IMR-90 (cell line): ENCODE measurements at regions not wholly inside any gene's neighbourhood (a gene's known extent, or its start where the extent isn't known, plus 50 kb on each side); places are given as distances from the start of the nearest gene placed in this dataset.
A peak's percentile ranks its signal among the peaks of the same experiment; 100 is the strongest.

ENCODE experiments used
- ATAC-seq: fragments of 200-7000 bp; cut with Tn5 transposase; 2 replicates; pipeline ENCODE4 v1.9.1; 2020; ENCODE audit warnings: low read depth, mild to moderate bottlenecking, moderate library complexity
- BruUV-seq: library from RNA; stranded (reverse); fragments of 400-500 nt; replicated peaks from 2 replicates; lab custom pipeline; 2021; lab: Mats Ljungman, UMichigan
- CTCF ChIA-PET: fragments of 300-600 bp; formaldehyde crosslinking; extraction: SDS; loops from one replicate; lab custom pipeline; 2021; ENCODE audit warnings: antibody characterized with exemption; lab: Yijun Ruan, JAX
- POLR2A ChIA-PET: fragments of 300-600 bp; sonication (Branson Sonifier 250); formaldehyde crosslinking; loops from one replicate; lab custom pipeline; 2022; ENCODE audit warnings: antibody characterized with exemption; ENCODE audit not compliant: unreplicated experiment; lab: Charles Lee
- DNase-seq: peaks from one replicate; pipeline ENCODE4 v3.0.0; 2013
- H2AFZ ChIP-seq: replicated peaks from 2 replicates; pipeline ENCODE3; 2013; ENCODE audit warnings: low read length, mild to moderate bottlenecking; ENCODE audit not compliant: poor library complexity
- H2AK5ac ChIP-seq: 2 replicates; pipeline ENCODE4 v1.6.1; 2013; ENCODE audit warnings: low read depth, low read length, inconsistent platforms
- H2AK9ac ChIP-seq: replicated peaks from 2 replicates; pipeline ENCODE3; 2013; ENCODE audit warnings: mild to moderate bottlenecking, low read depth, low read length, moderate library complexity; ENCODE audit not compliant: poor library complexity
- H2BK120ac ChIP-seq: 2 replicates; pipeline ENCODE4 v1.6.1; 2013; ENCODE audit warnings: low read depth, low read length, inconsistent platforms
- H2BK15ac ChIP-seq: 3 replicates; pipeline ENCODE4 v1.6.1; 2013; ENCODE audit warnings: low read depth, low read length, inconsistent platforms
- H2BK20ac ChIP-seq: 2 replicates; pipeline ENCODE4 v1.6.1; 2013; ENCODE audit warnings: low read depth, mild to moderate bottlenecking, inconsistent platforms, low read length, moderate library complexity
- H2BK5ac ChIP-seq: 2 replicates; pipeline ENCODE4 v1.6.1; 2013; ENCODE audit warnings: mild to moderate bottlenecking, low read depth, low read length, inconsistent platforms; ENCODE audit not compliant: poor library complexity, severe bottlenecking
- H3K14ac ChIP-seq: replicated peaks from 2 replicates; pipeline ENCODE4 v1.6.1; 2013; ENCODE audit warnings: low read depth, low read length, inconsistent platforms
- H3K18ac ChIP-seq: 2 replicates; pipeline ENCODE4 v1.6.1; 2013; ENCODE audit warnings: low read depth, low read length, control low read depth
- H3K23ac ChIP-seq: 2 replicates; pipeline ENCODE4 v1.6.1; 2013; ENCODE audit warnings: low read depth, low read length, inconsistent platforms
- H3K27ac ChIP-seq: 2 replicates; pipeline ENCODE4 v1.5.1; 2013; ENCODE audit warnings: mild to moderate bottlenecking, control low read depth, low read length; ENCODE audit not compliant: insufficient read depth
- H3K27me3 ChIP-seq: 2 replicates; pipeline ENCODE4 v1.6.1; 2013; ENCODE audit warnings: low read length; ENCODE audit not compliant: control insufficient read depth, insufficient read depth
- H3K36me3 ChIP-seq: 2 replicates; pipeline ENCODE4 v1.6.1; 2013; ENCODE audit warnings: low read length, mixed read lengths; ENCODE audit not compliant: control insufficient read depth, insufficient read depth
- H3K4ac ChIP-seq: 2 replicates; pipeline ENCODE4 v1.6.1; 2013; ENCODE audit warnings: low read depth, low read length, inconsistent platforms
- H3K4me1 ChIP-seq: 2 replicates; pipeline ENCODE4 v1.6.1; 2013; ENCODE audit warnings: low read length, mixed read lengths; ENCODE audit not compliant: control insufficient read depth, insufficient read depth
- H3K4me2 ChIP-seq: 2 replicates; pipeline ENCODE4 v1.6.1; 2013; ENCODE audit warnings: low read depth, mild to moderate bottlenecking, control low read depth, low read length, moderate library complexity
- H3K4me3 ChIP-seq: 2 replicates; pipeline ENCODE4 v1.5.1; 2013; ENCODE audit warnings: low read depth, mild to moderate bottlenecking, control low read depth, low read length, moderate library complexity; ENCODE audit not compliant: insufficient read depth
- H3K56ac ChIP-seq: 2 replicates; pipeline ENCODE4 v1.6.1; 2013; ENCODE audit warnings: low read length, inconsistent platforms; ENCODE audit not compliant: insufficient read depth; ENCODE audit errors: extremely low read depth
- H3K79me1 ChIP-seq, 2 experiments: 2 replicates each; pipeline ENCODE4 v1.6.1; 2013; ENCODE audit warnings: low read length in 2 of 2, inconsistent platforms in 1 of 2, low read depth in 1 of 2
- H3K9ac ChIP-seq: 2 replicates; pipeline ENCODE4 v1.6.1; 2013; ENCODE audit warnings: low read depth, low read length, control low read depth
- H3K9me1 ChIP-seq: 2 replicates; pipeline ENCODE4 v1.6.1; 2013; ENCODE audit warnings: low read length, inconsistent platforms; ENCODE audit not compliant: insufficient read depth
- H3K9me3 ChIP-seq: 2 replicates; pipeline ENCODE4 v1.6.1; 2013; ENCODE audit warnings: low read length; ENCODE audit not compliant: control insufficient read depth, insufficient read depth
- H4K20me1 ChIP-seq: 2 replicates; pipeline ENCODE4 v1.6.1; 2013; ENCODE audit warnings: low read length, inconsistent platforms; ENCODE audit not compliant: insufficient read depth
- H4K5ac ChIP-seq: 2 replicates; pipeline ENCODE4 v1.6.1; 2013; ENCODE audit warnings: mild to moderate bottlenecking, low read depth, low read length, control low read depth
- H4K8ac ChIP-seq, 2 experiments: 2 replicates each; pipeline ENCODE4 v1.6.1; 2013; ENCODE audit warnings: low read depth in 2 of 2, low read length in 2 of 2, control low read depth in 1 of 2, inconsistent platforms in 1 of 2
- H4K91ac ChIP-seq: 2 replicates; pipeline ENCODE4 v1.6.1; 2013; ENCODE audit warnings: low read depth, low read length, inconsistent platforms; ENCODE audit not compliant: insufficient read depth
- FOS ChIP-seq: fragments of 150-350 bp; IDR thresholded peaks from 2 replicates; pipeline ENCODE4 v1.6.1; 2016; ENCODE audit warnings: low read depth, low read length
- WGBS, 2 experiments: methylation state at CpG; one replicate each; pipeline versions ENCODE4 v1.1.5 to v1.1.7; 2013; ENCODE audit warnings: missing lambda C conversion rate in 2 of 2; ENCODE audit not compliant: insufficient read length in 1 of 2; ENCODE audit errors: extremely low coverage in 2 of 2; 5-methylcytosine and 5-hydroxymethylcytosine counted together
- dilution Hi-C: fragments of 300-500 bp; cut with HindIII; formaldehyde crosslinking; loops from one replicate; pipeline ENCODE4 v1.14.3; 2018; ENCODE audit warnings: low sequenced_read_pairs; ENCODE audit not compliant: unreplicated experiment
- in situ Hi-C: fragments of 300-500 bp; cut with MboI; formaldehyde crosslinking; loops from 3 replicates; pipeline ENCODE4 v1.14.3; 2019; ENCODE audit warnings: low sequenced_read_pairs, inconsistent platforms, mixed read lengths
- intact Hi-C: fragments of 100-400 bp; cut with micrococcal nuclease; formaldehyde crosslinking; loops from 2 replicates; pipeline ENCODE4 v1.10.0; 2022

- H4K8ac ChIP-seq: no peak overlapping the region
- peak overlapping the region; percentile 5; the same call in 1 of the 2 replicates for H2BK120ac ChIP-seq
- H3K4me1 ChIP-seq: peaks cover 3% of the 10 kb centered on the region
- 0 out of 2 replicates have a peak overlapping the region, but pooled peaks have one; percentile 57 for H3K14ac ChIP-seq
- no peak overlapping the region for H3K9ac ChIP-seq
- no peak overlapping the region for H3K4me3 ChIP-seq
- dilution Hi-C loops (no loop called here), in situ Hi-C loops (no loop called here), intact Hi-C loops (no loop called here)
- ChIA-PET CTCF (no interaction called here), POLR2A (no interaction called here)
- no peak overlapping the region for H2BK15ac ChIP-seq
- no peak overlapping the region for H2AK5ac ChIP-seq
- H3K27me3 ChIP-seq: no peaks in the 10 kb centered on the region
- H3K4me2 ChIP-seq: no peak overlapping the region
- no CpG with 5 or more reads among the region's 1 CpG for WGBS, 2 experiments
- 0 out of 2 replicates have a peak overlapping the region, but pooled peaks have one; percentile 55 for H2BK20ac ChIP-seq
- TF ChIP-seq FOS: no peak
- peaks cover 5% of the 10 kb centered on the region; the same call in 1 of the 2 replicates for H3K9me1 ChIP-seq
- no peak overlapping the region for H3K23ac ChIP-seq
- no peaks in the 10 kb centered on the region for H3K36me3 ChIP-seq
- no peak overlapping the region for H4K5ac ChIP-seq
- no peak overlapping the region for H3K56ac ChIP-seq
- H3K79me1 ChIP-seq: no peaks in the 10 kb centered on the region
- H3K18ac ChIP-seq: no peak overlapping the region
- no peak overlapping the region for H2AK9ac ChIP-seq
- no peak overlapping the region for H3K4ac ChIP-seq
- H2AFZ ChIP-seq: no peak overlapping the region
- no peak overlapping the region for H4K91ac ChIP-seq
- H3K27ac ChIP-seq: no peak overlapping the region
- DNase-seq (no peak), ATAC-seq (no peak)
- no TSS peak for BruUV-seq
- H4K20me1 ChIP-seq: no peaks in the 10 kb centered on the region
- no peaks in the 10 kb centered on the region for H3K9me3 ChIP-seq
- H2BK5ac ChIP-seq: no peak overlapping the region
Measured at GRCh38 chr5:40412771-40413170, 266.9 kb upstream of the PTGER4 start.
